ENCODE measurements at regions not wholly inside any gene's neighbourhood (a gene's known extent, or its start where the extent isn't known, plus 50 kb on each side); places are given as distances from the start of the nearest gene placed in this dataset.
"Not testable (repeated sequence)": the region's sequence is repeated elsewhere in the genome, so short reads cannot be mapped to it uniquely, and the experiment has no call there.

GRCh38 chr5:112472614-112473013 lies 53.5 kb upstream of the EPB41L4A start:
- no peak for ATAC-seq
- Mint-ChIP-seq H3K27ac (no peak overlapping the region), H3K36me3 (no peaks in the 10 kb centered on the region), H3K4me3 (no peak overlapping the region), H3K27me3 (peaks cover 26% of the 10 kb centered on the region), H3K9me3 (no peaks in the 10 kb centered on the region), H3K4me1 (no peaks in the 10 kb centered on the region)

GRCh38 chr5:112473989-112474388 lies 54.9 kb upstream of the EPB41L4A start:
- no peak overlapping the region for H3K27ac Mint-ChIP-seq
- no peaks in the 10 kb centered on the region for H3K9me3 Mint-ChIP-seq
- H3K4me3 Mint-ChIP-seq, result no peak overlapping the region
- H3K27me3 Mint-ChIP-seq, result peaks cover 26% of the 10 kb centered on the region
- H3K36me3 Mint-ChIP-seq, result no peaks in the 10 kb centered on the region
- H3K4me1 Mint-ChIP-seq, result no peaks in the 10 kb centered on the region
- ATAC-seq, result no peak

- no peaks in the 10 kb centered on the region for H3K36me3 Mint-ChIP-seq
- no peaks in the 10 kb centered on the region for H3K9me3 Mint-ChIP-seq
- no peak for ATAC-seq
- H3K4me1 Mint-ChIP-seq, result no peaks in the 10 kb centered on the region
- H3K27ac Mint-ChIP-seq, result no peak overlapping the region
- peaks cover 25% of the 10 kb centered on the region for H3K27me3 Mint-ChIP-seq
- no peak overlapping the region for H3K4me3 Mint-ChIP-seq
Measured at GRCh38 chr5:112475747-112476365, 56.8 kb upstream of the EPB41L4A start.

GRCh38 chr5:112479418-112479817 lies 60.3 kb upstream of the EPB41L4A start:
- no peaks in the 10 kb centered on the region for H3K4me1 Mint-ChIP-seq
- no peak overlapping the region for H3K27ac Mint-ChIP-seq
- H3K9me3 Mint-ChIP-seq, result peaks cover 8% of the 10 kb centered on the region
- no peaks in the 10 kb centered on the region for H3K36me3 Mint-ChIP-seq
- no peak overlapping the region for H3K4me3 Mint-ChIP-seq
- H3K27me3 Mint-ChIP-seq, result peaks cover 17% of the 10 kb centered on the region
- ATAC-seq, result no peak

GRCh38 chr5:112480501-112480900 lies 61.4 kb upstream of the EPB41L4A start:
- H3K4me1 Mint-ChIP-seq, result no peaks in the 10 kb centered on the region
- ATAC-seq, result peak; percentile 8
- peaks cover 8% of the 10 kb centered on the region for H3K9me3 Mint-ChIP-seq
- H3K27ac Mint-ChIP-seq, result no peak overlapping the region
- H3K4me3 Mint-ChIP-seq, result no peak overlapping the region
- H3K27me3 Mint-ChIP-seq, result peaks cover 20% of the 10 kb centered on the region
- no peaks in the 10 kb centered on the region for H3K36me3 Mint-ChIP-seq

GRCh38 chr5:112483704-112484103 lies 64.6 kb upstream of the EPB41L4A start:
- ATAC-seq, result no peak
- no peak overlapping the region for H3K4me3 Mint-ChIP-seq
- no peak overlapping the region for H3K27ac Mint-ChIP-seq

GRCh38 chr5:112485934-112486355 lies 66.9 kb upstream of the EPB41L4A start:
- no peak overlapping the region for H3K27ac Mint-ChIP-seq
- no peak for ATAC-seq
- peaks cover 20% of the 10 kb centered on the region for H3K27me3 Mint-ChIP-seq
- H3K36me3 Mint-ChIP-seq, result no peaks in the 10 kb centered on the region
- peaks cover 8% of the 10 kb centered on the region for H3K9me3 Mint-ChIP-seq
- H3K4me3 Mint-ChIP-seq, result no peak overlapping the region
- H3K4me1 Mint-ChIP-seq, result no peaks in the 10 kb centered on the region

More at GRCh38 chr5:112483704-112484103, 64.6 kb upstream of the EPB41L4A start:
- peaks cover 20% of the 10 kb centered on the region for H3K27me3 Mint-ChIP-seq
- H3K36me3 Mint-ChIP-seq, result no peaks in the 10 kb centered on the region
- no peaks in the 10 kb centered on the region for H3K4me1 Mint-ChIP-seq
- peaks cover 8% of the 10 kb centered on the region for H3K9me3 Mint-ChIP-seq

- Mint-ChIP-seq H3K9me3 (no peaks in the 10 kb centered on the region), H3K4me3 (no peak overlapping the region), H3K4me1 (peaks cover 14% of the 10 kb centered on the region), H3K36me3 (no peaks in the 10 kb centered on the region), H3K27ac (no peak overlapping the region), H3K27me3 (no peaks in the 10 kb centered on the region)
- no peak for ATAC-seq
Measured at GRCh38 chr5:112491257-112491656, 72.2 kb upstream of the EPB41L4A start.

- peaks cover 14% of the 10 kb centered on the region for H3K4me1 Mint-ChIP-seq
- H3K27me3 Mint-ChIP-seq, result no peaks in the 10 kb centered on the region
- H3K27ac Mint-ChIP-seq, result no peak overlapping the region
- no peak overlapping the region for H3K4me3 Mint-ChIP-seq
- peak; percentile 91 for ATAC-seq
- no peaks in the 10 kb centered on the region for H3K36me3 Mint-ChIP-seq
- H3K9me3 Mint-ChIP-seq, result no peaks in the 10 kb centered on the region
Measured at GRCh38 chr5:112492291-112492690, 73.2 kb upstream of the EPB41L4A start.

- not testable (repeated sequence) for ATAC-seq, H3K27ac Mint-ChIP-seq
Measured at GRCh38 chr5:112503749-112504501, 84.8 kb upstream of the EPB41L4A start.

GRCh38 chr5:112509097-112509496 lies 90.0 kb upstream of the EPB41L4A start:
- H3K4me3 Mint-ChIP-seq, H3K27ac Mint-ChIP-seq, ATAC-seq, H3K9me3 Mint-ChIP-seq, H3K4me1 Mint-ChIP-seq, H3K27me3 Mint-ChIP-seq: not testable (repeated sequence)
- H3K36me3 Mint-ChIP-seq, result peaks cover 22% of the 10 kb centered on the region

More at GRCh38 chr5:112503749-112504501, 84.8 kb upstream of the EPB41L4A start:
- not testable (repeated sequence) for H3K9me3 Mint-ChIP-seq, H3K4me3 Mint-ChIP-seq, H3K27me3 Mint-ChIP-seq
- H3K4me1 Mint-ChIP-seq, result peaks cover 11% of the 10 kb centered on the region
- H3K36me3 Mint-ChIP-seq, result peaks cover 17% of the 10 kb centered on the region

GRCh38 chr5:112511920-112512319 lies 92.8 kb upstream of the EPB41L4A start:
- no peak overlapping the region for H3K27ac Mint-ChIP-seq
- H3K9me3 Mint-ChIP-seq, result peaks cover 4% of the 10 kb centered on the region
- no peak for ATAC-seq
- no peak overlapping the region for H3K4me3 Mint-ChIP-seq
- H3K36me3 Mint-ChIP-seq, result peaks cover 5% of the 10 kb centered on the region
- H3K27me3 Mint-ChIP-seq, result no peaks in the 10 kb centered on the region
- no peaks in the 10 kb centered on the region for H3K4me1 Mint-ChIP-seq

- ATAC-seq, result no peak
- H3K4me3 Mint-ChIP-seq, result no peak overlapping the region
- H3K9me3 Mint-ChIP-seq, result peaks cover 5% of the 10 kb centered on the region
- no peaks in the 10 kb centered on the region for H3K27me3 Mint-ChIP-seq
- no peak overlapping the region for H3K27ac Mint-ChIP-seq
- H3K4me1 Mint-ChIP-seq, result peaks cover 5% of the 10 kb centered on the region
- peaks cover 5% of the 10 kb centered on the region for H3K36me3 Mint-ChIP-seq
Measured at GRCh38 chr5:112512901-112513300, 93.8 kb upstream of the EPB41L4A start.

- ATAC-seq, result no peak
- Mint-ChIP-seq H3K27ac (peak overlapping the region; percentile 29), H3K4me1 (peaks cover 17% of the 10 kb centered on the region), H3K9me3 (peaks cover 9% of the 10 kb centered on the region), H3K4me3 (no peak overlapping the region), H3K36me3 (peaks cover 14% of the 10 kb centered on the region), H3K27me3 (no peaks in the 10 kb centered on the region)
Measured at GRCh38 chr5:112514111-112514510, 95.0 kb upstream of the EPB41L4A start.

- Mint-ChIP-seq H3K4me3 (peak overlapping the region; percentile 64), H3K4me1 (peaks cover 80% of the 10 kb centered on the region), H3K36me3 (peaks cover 36% of the 10 kb centered on the region), H3K27ac (peak overlapping the region; percentile 88)
- not testable (repeated sequence) for H3K27me3 Mint-ChIP-seq, ATAC-seq, H3K9me3 Mint-ChIP-seq
Measured at GRCh38 chr5:112520474-112520873, 101.4 kb upstream of the EPB41L4A start.

Measured in stimulated activated memory B cell treated with anti-CD40 and anti-IgM and Interleukin-4, amounts not matched to agents 10 μg/mL and 1 μg/mL and 100 μg/mL, for 72 hours (primary cell).